ENCODE measurements at regions not wholly inside any gene's neighbourhood (a gene's known extent, or its start where the extent isn't known, plus 50 kb on each side); places are given as distances from the start of the nearest gene placed in this dataset.
"Not testable (repeated sequence)": the region's sequence is repeated elsewhere in the genome, so short reads cannot be mapped to it uniquely, and the experiment has no call there.

- DNase-seq, result not testable (repeated sequence)
Observed at GRCh38 chr13:21920802-21921201, 249.9 kb downstream of the FGF9 start.

- no peak for DNase-seq
Observed at GRCh38 chr13:21924958-21925357, 254.1 kb downstream of the FGF9 start.

GRCh38 chr13:21925720-21926119, 254.8 kb downstream of the FGF9 start:
- DNase-seq, result no peak

DNA sequence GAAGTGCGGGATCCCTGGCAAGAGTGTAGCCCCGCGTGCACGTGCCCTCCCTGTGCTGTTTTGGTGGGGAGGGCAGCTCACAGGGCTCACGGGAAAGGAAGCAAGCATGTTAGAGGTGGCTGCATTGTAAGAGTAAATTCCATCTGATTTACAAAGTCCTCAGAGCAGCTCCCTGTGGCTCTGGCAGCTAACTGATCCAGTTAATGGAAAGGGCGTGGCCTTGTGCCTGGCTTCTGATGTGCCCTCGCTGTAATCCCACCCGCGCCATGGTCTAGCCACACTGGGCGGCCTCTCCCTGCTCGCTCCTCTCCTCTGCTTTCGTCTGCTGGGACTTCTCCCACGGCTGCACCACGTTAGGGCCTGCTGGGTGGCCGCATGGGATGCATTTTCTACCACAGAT, 258.5 kb downstream of the FGF9 start:
- no peak for DNase-seq

DNA sequence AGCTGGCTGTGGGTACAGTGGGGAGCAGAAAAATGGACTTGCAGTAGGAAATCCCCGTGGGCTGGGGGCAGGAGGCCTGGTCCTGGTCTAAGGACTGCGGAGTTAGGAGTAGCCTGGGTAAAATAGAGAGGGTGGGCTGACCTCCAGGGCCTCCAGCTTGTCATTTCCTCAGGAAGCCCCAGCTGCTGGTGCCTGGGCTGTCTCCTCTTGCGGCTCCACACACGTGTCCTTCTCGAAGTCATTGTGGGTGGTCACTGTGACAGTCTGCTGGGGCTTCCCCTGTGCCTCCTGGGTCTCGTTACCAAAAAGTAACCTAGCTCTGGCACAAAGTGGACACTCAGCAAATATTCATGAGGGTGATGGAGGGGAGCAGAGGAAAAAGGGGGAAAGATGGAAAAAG, 259.7 kb downstream of the FGF9 start:
- DNase-seq, result no peak

DNA sequence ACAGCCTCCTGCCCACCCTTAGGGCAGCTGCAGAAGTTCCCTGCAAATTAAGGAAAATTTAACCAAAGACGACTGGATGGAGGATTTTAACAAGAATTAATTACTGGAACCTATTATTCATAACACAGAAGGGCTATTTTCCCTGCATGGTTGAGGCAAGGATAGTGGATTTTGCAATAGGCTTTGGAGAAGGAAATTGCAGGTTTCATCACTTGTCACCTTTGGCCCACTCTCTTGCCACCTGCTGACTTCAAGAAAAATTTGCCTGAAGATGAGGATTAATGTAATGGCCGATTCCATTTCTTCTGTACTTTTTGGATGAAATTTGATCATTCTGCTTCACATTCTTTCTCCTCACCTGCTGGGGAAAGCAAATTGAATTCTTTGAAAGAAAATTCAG, 261.7 kb downstream of the FGF9 start:
- no peak for DNase-seq

GRCh38 chr13:21932996-21933395, 262.1 kb downstream of the FGF9 start:
- DNase-seq, result no peak

DNA sequence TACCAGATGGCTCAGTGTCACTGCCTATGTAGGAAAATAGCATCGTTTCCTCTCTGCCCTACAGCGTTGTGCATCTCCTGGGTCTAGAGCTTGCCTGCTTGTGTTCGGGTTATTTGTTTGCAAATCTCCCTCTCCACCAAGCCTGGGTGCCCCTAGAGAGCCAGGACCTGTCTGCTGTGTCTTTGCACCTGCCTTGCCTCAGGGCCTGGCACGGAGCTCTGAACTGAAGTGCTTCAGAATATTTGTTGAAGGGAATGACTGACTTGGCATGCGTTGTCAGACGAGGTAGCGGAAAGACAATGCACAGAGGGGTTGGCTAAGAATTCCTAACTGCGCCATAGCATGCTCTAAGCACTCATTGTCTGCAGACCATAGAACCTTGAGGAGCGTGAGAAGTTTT, 263.4 kb downstream of the FGF9 start:
- no peak for DNase-seq

DNA sequence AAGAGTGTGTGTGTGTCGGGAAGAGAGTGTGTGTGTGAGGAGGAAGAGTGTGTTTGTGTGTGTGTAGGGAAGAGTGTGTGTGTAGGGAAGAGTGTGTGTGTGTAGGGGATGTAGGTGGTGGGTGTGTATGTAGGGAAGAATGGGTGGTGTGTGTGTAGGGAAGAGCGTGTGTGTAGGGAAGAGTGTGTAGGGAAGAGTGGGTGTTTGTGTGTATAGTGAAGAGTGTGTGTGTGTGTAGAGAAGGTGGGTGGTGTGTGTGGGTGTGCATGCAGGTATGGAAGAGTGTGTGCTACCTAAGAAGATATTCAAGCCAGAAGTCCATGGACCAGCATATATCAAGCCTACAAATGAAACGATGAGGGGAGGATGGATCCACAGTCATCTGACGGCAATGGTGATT, 265.8 kb downstream of the FGF9 start:
- DNase-seq, result no peak

GRCh38 chr13:21938168-21938567, 267.3 kb downstream of the FGF9 start:
- DNase-seq, result no peak

GRCh38 chr13:21938636-21939035, 267.8 kb downstream of the FGF9 start:
- no peak for DNase-seq

DNA sequence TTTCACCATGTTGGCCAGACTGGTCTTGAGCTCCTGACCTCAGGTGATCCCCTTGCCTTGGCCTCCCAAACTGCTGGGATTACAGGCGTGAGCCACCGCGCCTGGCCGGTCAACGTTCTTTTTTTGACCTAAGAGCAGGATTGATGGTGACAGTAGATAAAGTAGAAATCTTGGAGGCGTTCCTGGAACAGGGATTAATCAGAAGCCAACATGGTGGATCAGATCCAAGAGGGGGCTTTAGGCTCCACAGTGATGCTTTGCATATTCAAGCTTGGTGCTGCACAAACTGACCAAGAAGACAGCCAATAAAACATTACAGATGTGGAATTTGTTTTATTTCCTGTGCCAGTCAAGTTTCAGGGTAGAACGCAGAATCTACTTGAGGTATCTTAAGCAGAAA, 271.2 kb downstream of the FGF9 start:
- DNase-seq, result no peak

DNA sequence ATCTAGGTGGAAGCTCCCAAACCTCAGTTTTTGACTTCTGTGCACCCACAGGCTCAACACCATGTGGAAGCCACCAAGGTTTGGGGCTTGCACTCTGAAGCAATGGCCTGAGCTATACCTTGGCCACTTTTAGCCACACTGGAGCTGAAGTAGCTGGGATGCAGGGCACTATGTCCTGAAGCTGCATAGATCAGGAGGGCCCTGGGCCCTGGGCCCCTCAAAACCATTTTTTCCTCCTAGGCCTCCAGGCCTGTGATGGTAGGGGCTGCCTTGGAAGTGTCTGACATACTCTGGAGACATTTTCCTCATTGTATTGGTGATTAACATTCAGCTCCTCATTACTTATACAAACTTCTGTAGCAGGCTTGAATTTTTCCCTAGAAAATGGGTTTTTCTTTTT, 273.7 kb downstream of the FGF9 start:
- no peak for DNase-seq

- no peak for DNase-seq
Observed at GRCh38 chr13:21945195-21945594, 274.3 kb downstream of the FGF9 start.

GRCh38 chr13:21946964-21947363, 276.1 kb downstream of the FGF9 start:
- no peak for DNase-seq

DNA sequence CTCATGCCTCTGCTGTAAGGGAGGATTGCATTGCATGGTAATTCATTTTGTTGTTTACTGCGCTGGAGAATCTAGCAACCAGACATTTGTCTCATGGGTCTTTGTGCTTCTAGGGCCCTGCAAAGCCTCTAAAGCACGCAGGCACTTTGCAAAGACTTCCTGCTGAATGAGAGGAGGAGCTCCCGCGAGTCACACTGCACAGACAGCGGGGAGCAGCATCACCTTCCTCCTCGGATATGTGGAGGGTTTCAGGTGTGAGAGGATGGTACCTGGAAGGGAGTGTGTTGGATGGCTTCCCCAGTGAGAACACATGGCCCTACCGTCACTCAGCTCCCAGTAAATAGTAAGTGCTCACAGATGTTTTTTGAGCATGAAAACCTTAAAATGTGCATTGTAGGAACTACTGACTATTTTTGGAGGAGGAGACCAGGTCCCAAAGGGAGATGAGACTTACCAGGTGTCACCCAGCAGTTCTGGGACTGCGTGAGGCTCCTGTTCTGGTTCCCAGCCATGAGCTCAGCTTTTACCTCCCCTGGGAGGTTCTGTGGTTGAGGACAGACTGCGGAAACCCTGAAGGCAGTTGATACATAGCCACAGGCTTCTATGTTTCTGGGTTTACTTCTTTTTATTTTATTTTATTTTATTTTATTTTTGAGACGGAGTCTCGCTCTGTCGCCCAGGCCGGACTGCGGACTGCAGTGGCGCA, 278.0 kb downstream of the FGF9 start:
- DNase-seq, result no peak

- no peak for DNase-seq
Observed at GRCh38 chr13:21949818-21950429, 279.1 kb downstream of the FGF9 start.

DNA sequence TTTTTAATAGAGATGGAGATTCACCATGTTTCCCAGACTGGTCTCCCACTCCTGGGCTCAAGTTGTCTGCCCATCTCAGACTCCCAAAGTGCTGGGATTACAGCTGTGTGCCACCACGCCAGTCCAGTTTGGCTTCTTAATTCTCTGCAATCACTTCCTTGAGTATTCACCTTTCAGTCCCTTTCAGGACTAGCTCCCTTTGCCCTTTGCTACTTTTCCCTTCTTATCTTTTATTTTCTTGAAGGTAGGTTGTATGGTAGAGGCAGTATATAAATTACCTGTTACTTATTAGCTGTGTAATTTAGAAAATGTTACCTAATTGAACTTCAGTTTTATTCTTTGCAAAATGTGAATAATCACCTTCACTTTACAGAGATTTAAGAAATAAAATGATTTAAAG, 285.8 kb downstream of the FGF9 start:
- DNase-seq, result no peak

DNA sequence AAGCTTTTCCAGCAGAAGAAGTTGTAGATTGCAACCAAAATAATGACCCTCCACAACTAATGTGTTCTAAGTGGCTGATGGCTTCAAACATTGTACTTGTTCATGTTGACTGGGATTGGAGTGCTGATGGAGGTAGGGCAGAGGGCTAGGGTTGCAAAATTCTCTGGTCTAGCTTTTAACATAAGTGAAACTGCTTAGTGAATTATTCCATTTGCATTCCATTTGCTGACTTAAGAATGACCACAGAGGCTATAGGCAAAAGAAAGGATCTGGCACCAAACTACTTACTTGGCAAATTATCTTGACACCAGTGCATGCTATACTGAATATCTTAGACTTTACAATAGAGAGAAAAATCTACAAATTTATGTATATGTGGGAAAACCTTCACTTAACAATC, 287.0 kb downstream of the FGF9 start:
- DNase-seq, result no peak

DNA sequence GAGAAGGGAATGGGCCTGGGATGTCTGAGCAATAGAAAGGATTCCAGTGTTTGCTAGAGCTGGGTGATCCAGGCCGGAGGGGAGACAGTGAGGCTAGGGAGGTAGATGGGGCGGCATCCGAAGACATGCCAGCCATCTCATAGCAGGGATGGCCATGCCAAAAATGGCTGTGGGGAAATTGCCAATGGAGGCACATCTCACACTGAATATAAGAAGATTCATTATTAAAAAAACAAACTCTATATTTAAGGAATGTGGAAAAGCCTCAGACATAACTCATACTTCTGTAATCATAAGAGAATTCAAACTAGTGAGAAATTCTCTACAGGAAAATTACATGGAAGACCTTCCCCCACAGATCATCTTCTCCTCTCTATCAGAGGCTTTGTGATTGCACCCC, 289.2 kb downstream of the FGF9 start:
- no peak for DNase-seq

DNA sequence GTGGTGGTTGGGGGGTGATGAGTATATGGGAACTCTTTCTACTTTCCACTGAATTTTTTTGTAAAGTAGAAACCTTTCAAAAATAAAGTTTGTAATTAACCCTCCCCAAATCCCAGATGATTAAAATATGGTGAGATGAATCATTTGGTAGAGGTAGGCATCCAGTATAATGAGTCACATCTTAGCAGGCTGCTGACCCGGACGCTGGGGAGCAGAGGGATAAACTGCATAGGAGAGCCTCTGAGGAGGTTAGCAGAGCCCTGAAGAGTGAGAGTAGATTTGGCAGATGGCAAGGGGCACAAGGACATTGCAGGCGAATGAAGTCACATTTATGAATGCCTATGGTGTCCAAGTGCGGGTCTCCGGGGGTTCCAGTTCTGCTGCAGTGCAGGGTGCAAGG, 293.8 kb downstream of the FGF9 start:
- DNase-seq, result no peak

DNA sequence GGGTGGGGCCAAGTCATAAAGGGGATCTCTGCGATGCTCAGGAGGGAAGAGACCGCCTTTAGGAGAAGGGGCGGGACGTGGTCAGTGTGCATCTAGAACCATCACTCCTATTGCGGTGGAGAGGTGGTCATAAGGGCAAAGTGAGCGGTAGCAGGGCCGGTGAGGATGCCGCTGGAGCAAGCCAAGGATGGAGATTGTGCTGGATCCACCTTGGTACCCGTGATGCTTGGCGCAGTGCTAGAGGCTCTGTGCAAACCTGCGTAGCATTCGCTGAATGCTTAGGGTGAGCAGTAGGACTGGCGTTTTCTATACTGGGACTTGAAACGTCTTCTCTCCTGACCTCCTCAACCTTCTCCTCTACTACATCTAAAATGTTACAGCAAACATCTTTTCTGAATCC, 294.2 kb downstream of the FGF9 start:
- no peak for DNase-seq

DNA sequence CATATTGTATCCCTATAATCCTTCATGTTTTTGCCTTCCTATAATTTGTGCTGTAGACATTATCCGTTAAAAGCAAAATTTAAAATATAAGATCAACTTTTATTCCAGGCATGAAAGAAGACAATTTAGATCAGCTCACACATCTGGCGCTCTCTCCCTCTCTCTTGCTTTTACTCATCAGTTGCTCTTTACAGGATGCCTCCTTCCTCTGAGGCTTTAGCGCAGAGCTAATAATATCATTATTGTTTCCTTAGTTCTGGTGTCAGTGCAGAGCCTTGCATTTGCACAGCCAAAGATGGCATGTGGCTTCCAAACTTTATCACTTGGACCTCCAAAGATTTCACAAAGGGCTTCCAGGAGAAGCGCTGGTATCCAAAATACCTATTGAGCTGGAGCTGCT, 295.1 kb downstream of the FGF9 start:
- DNase-seq, result no peak

- no peak for DNase-seq
Observed at GRCh38 chr13:21967871-21968270, 297.0 kb downstream of the FGF9 start.

GRCh38 chr13:21970172-21970571, 299.3 kb downstream of the FGF9 start:
- no peak for DNase-seq
